ENCODE measurements at regions not wholly inside any gene's neighbourhood (a gene's known extent, or its start where the extent isn't known, plus 50 kb on each side); places are given as distances from the start of the nearest gene placed in this dataset.

DNA sequence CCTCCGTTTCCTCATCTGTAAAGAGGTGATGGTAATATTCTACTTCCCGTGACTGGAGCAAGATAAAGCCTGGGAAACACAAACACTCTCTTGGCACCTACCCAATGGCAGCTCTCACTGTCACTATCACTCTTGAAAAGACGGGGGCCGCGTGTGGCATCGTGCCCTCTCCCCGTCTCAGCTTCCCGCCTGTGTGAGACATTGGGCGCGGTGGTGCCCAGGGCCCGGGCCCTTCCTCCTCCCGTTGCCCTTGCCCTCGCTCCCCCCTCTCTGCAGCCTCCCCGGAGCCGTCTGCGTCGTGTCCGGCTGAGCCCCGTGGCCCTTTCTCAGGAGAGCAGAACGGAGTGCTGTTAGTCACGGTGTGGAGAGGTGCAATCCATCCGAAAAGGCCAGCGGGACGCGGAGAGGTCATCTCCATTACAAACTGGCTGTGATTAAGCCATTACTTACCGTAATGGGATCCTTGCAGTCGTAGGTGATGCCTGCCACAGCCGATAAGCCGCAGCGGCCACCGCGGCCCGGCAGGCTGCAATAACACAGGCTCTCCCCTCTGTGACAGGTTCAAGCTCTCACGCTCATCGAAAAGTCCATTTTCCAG lies 156.4 kb upstream of the ZC3H12A start:
- no peak overlapping the region for H3K27ac Mint-ChIP-seq

DNA sequence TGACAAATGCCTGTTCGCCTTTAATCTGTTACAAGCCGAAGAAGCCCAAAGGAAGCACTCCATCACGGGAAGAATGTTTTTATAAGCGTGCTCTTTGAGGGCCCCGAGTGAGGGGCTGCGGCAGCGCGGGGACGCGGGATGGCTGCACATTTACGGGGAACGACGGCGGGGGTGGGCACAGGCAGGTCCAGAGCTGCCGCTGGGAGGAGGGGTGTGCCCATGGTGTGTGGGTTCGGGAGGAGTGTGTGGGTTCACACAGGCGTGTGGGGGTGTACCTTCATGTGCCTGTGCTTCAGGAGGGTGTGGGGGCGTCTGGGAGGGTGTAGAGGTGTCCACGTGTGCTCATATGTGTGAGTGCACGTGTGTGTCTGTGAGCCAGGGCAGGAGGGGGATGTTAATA lies 155.9 kb upstream of the ZC3H12A start:
- Mint-ChIP-seq H3K4me3 (no peak overlapping the region), H3K9me3 (no peaks in the 10 kb centered on the region), H3K27ac (no peak overlapping the region), H3K4me1 (peaks cover 32% of the 10 kb centered on the region), H3K27me3 (peaks cover 38% of the 10 kb centered on the region), H3K36me3 (no peaks in the 10 kb centered on the region)
- no peak for ATAC-seq

More for the DNA sequence above, 156.4 kb upstream of the ZC3H12A start:
- Mint-ChIP-seq H3K4me1 (peaks cover 32% of the 10 kb centered on the region), H3K9me3 (no peaks in the 10 kb centered on the region), H3K36me3 (no peaks in the 10 kb centered on the region), H3K27me3 (peaks cover 43% of the 10 kb centered on the region), H3K4me3 (peak overlapping the region; percentile 38)
- ATAC-seq = no peak

DNA sequence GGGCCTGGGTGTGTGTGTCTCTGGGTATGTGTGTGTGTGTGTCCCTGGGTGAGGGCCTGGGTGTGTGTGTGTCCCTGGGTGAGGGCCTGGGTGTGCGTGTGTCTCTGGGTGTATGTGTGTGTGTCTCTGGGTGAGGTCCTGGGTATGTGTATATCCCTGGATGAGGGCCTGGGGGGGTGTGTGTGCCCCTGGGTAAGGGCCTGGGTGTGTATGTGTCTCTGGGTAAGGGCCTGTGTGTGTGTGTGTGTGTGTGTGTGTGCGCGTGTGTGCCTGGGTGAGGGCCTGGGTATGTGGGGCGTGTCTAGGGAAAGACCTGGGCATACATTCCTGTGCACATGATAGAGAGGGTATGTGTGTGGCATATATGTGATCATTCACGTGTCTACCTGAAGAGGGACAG lies 155.1 kb upstream of the ZC3H12A start:
- Mint-ChIP-seq H3K27ac (peak overlapping the region; percentile 10), H3K36me3 (no peaks in the 10 kb centered on the region), H3K9me3 (no peaks in the 10 kb centered on the region), H3K4me3 (no peak overlapping the region), H3K4me1 (peaks cover 32% of the 10 kb centered on the region), H3K27me3 (peaks cover 30% of the 10 kb centered on the region)
- peak; percentile 52 for ATAC-seq

DNA sequence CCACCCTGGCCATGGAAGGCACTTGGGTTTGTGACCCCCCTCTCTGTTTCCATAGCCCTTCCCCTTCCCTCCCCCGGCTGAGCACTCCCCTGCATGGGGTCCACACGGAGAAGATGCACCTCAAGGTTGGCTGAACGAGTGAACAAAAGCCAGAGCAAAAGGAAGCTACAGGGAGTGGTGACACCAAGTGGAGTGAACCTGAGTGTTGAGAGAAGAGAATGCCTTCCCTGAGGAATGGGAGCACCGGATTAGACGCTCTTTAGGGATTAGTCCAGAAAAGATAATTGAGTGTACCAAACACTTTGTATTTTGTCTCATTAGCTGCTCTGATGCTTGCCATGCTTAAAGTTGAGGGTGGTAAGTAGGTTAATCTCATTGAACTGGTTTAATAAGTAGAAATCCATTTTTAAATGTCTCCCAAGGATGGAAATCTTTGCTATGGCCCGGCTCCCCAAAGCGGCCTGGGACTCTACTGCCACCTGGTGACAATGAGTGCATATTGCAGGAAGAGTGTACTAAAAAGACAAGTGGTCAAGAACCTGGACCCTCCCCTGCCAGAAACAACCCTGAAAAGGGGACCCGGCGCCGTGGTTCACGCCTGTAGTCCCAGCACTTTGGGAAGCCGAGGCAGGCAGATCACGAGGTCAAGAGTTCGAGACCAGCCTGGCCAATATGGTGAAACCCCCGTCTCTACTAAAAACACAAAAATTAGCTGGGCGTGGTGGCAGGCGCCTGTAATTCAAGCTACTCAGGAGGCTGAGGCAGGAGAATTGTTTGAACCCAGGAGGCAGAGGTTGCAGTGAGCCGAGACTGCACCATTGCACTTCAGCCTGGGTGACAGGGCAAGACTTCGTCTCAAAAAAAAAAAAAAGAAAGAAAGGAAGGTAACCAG lies 150.6 kb upstream of the ZC3H12A start:
- no peaks in the 10 kb centered on the region for H3K9me3 Mint-ChIP-seq
- H3K27ac Mint-ChIP-seq = no peak overlapping the region
- no peak overlapping the region for H3K4me3 Mint-ChIP-seq
- ATAC-seq = no peak
- no peaks in the 10 kb centered on the region for H3K36me3 Mint-ChIP-seq
- peaks cover 18% of the 10 kb centered on the region for H3K27me3 Mint-ChIP-seq
- peaks cover 21% of the 10 kb centered on the region for H3K4me1 Mint-ChIP-seq

DNA sequence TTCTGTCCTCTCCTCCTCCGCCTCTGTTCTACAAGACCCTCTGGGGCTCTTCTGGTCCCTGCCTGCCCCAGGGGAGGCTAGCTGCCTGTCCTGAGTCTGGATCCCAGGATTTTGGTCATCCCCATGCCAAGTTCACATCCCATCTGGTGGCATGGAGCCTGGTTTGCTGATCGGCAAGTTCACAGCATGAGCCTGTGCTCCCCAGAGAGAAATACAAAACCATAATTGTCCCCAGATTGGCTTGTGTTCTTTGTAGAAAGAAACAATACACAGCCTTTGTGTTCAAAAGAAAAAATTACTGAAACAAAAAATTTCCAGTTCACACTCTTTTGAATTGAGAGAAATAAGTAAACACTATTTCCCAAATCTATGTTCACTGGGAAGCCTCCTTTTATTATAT lies 149.4 kb upstream of the ZC3H12A start:
- peaks cover 9% of the 10 kb centered on the region for H3K27me3 Mint-ChIP-seq
- H3K4me3 Mint-ChIP-seq = no peak overlapping the region
- peaks cover 8% of the 10 kb centered on the region for H3K4me1 Mint-ChIP-seq
- no peaks in the 10 kb centered on the region for H3K36me3 Mint-ChIP-seq
- no peak for ATAC-seq
- no peaks in the 10 kb centered on the region for H3K9me3 Mint-ChIP-seq
- no peak overlapping the region for H3K27ac Mint-ChIP-seq

DNA sequence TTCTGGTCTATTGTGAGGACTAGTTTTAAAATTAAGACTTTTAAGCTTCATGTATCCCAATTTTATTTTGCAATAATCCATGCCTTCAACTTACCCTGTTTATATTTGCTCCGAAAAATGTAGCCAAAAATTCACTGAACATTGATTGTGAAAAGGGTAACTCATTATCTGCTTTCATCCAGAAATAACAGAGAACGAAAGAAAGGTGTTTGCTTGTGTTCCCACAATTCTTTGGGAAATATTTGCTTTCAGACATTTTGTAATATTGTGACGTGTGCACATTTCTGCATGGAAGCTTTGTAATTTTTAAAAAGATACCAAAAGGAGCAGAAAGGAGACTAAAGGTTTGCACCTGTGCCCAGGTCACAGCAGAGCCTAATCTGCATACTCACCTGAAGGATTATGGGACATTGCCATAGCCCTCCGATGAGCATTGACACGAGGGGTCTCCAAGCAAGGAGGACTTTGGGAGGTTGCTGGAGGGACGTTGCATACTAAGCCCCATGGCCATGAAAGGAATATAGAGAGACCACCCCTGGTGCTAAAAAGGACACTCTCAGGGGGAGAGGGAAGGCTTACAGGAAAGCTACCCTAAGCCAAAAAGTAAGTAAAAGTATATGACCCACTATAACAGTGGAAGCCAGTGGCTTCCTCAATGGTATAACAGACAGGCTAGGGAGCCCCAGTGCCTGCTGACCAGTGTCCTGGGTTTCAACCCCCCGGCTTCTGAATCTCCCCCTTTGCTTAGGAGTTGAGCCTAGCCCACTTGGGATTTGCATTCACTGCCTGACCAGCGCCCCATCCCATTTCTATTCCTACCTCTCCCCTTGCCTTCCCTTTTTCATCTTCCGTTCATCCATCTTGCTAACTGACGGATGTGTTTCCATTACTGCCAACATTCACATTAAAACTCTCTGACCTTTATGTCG lies 148.6 kb upstream of the ZC3H12A start:
- Mint-ChIP-seq H3K4me1 (peaks cover under 1% of the 10 kb centered on the region), H3K4me3 (no peak overlapping the region), H3K9me3 (no peaks in the 10 kb centered on the region), H3K27ac (no peak overlapping the region), H3K36me3 (no peaks in the 10 kb centered on the region), H3K27me3 (peaks cover 9% of the 10 kb centered on the region)
- no peak for ATAC-seq

DNA sequence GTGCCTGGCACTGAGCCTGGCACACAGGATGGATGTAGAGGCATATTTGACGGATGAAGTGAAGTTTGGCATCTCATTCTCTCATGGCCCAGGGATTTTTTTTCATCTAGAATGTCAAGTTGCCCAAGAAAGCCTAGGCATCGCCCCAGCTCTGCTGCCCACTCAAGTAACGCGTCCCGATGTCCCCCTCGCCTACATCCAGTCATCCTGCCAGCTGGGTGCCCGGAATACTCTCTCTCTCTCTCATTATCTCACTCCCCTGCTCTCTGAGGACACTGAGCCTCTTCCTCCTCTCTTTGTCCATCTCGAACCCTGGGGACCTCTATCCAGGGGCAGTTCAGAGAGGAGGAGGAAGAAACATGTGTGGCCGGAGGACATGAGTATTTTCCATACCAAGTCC lies 142.3 kb upstream of the ZC3H12A start:
- H3K27ac Mint-ChIP-seq = no peak overlapping the region
- peaks cover 5% of the 10 kb centered on the region for H3K9me3 Mint-ChIP-seq
- H3K4me3 Mint-ChIP-seq = no peak overlapping the region
- H3K4me1 Mint-ChIP-seq = no peaks in the 10 kb centered on the region
- no peak for ATAC-seq
- no peaks in the 10 kb centered on the region for H3K36me3 Mint-ChIP-seq
- H3K27me3 Mint-ChIP-seq = peaks cover 26% of the 10 kb centered on the region

DNA sequence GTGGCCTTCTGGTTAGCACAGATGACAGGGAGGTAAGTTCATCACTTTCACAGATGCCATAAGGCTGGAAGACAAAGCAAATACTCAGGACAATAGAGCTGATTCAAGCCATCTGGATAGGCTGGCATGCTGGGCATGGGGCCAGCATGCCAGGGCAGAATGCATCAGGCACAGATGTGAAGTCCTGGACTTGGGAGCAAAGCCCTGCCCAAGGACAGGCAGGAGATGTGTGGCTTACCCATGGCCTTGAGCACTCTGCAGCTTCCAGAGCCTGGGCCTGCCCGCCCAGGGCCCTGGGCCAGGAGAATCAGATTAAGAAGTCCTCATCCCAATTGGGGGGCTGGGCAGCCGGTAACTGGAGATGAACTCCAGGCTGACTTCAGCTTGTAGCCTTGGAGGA lies 135.7 kb upstream of the ZC3H12A start:
- H3K27ac Mint-ChIP-seq = no peak overlapping the region
- H3K4me1 Mint-ChIP-seq = no peaks in the 10 kb centered on the region
- H3K36me3 Mint-ChIP-seq = no peaks in the 10 kb centered on the region
- no peak for ATAC-seq
- peaks cover 12% of the 10 kb centered on the region for H3K27me3 Mint-ChIP-seq
- H3K4me3 Mint-ChIP-seq = no peak overlapping the region
- peaks cover 5% of the 10 kb centered on the region for H3K9me3 Mint-ChIP-seq

DNA sequence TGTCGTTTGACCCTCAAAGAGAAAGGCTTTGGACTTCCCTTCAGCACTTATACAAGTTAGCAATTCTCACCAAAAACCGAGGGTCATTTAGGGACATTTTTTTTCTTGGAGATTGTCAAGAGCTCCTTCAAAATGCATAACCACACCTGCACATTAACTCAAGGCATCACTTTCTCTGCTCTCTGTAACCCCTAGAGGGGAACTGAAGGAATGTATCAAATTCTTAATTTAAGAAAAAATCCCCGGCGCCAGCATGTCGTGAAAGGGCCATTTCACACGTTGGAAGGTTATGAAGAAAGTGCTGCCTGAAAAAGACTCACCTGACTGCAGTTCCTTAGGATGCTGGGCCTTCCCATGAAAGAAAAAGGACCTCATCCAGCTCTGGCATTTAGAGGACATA lies 131.6 kb upstream of the ZC3H12A start:
- no peak for ATAC-seq
- no peaks in the 10 kb centered on the region for H3K36me3 Mint-ChIP-seq
- no peak overlapping the region for H3K4me3 Mint-ChIP-seq
- no peaks in the 10 kb centered on the region for H3K4me1 Mint-ChIP-seq
- no peak overlapping the region for H3K27ac Mint-ChIP-seq
- no peaks in the 10 kb centered on the region for H3K9me3 Mint-ChIP-seq
- H3K27me3 Mint-ChIP-seq = peaks cover 15% of the 10 kb centered on the region

DNA sequence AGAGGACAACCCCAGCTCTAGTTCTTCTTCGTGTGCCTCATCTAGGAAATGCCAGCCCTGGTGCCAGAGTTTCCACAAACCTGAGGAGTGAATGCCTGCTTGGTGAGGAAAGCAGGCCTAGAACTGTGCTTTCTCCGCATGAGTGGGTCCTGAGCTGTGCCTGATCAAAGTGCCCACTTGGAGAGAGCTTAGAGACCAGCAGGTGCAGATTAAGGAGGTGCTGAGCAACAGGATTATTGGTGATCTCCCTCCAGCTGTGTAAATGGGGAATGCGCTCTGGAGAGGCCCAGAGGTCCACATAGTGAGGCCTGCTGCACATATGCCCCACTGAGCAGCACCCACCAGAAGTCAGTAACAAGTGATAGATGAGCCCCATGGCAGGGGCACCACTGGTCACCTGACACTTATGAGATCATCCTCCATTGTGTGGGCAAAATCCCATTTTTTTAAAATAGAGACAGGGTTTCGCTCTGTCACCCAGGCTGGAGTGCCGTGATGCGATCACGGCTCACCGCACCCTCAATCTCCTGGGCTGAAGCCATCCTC lies 127.2 kb upstream of the ZC3H12A start:
- no peak for ATAC-seq
- no peaks in the 10 kb centered on the region for H3K4me1 Mint-ChIP-seq
- H3K9me3 Mint-ChIP-seq = no peaks in the 10 kb centered on the region
- H3K27me3 Mint-ChIP-seq = peaks cover 27% of the 10 kb centered on the region
- no peak overlapping the region for H3K27ac Mint-ChIP-seq
- H3K4me3 Mint-ChIP-seq = no peak overlapping the region
- no peaks in the 10 kb centered on the region for H3K36me3 Mint-ChIP-seq

DNA sequence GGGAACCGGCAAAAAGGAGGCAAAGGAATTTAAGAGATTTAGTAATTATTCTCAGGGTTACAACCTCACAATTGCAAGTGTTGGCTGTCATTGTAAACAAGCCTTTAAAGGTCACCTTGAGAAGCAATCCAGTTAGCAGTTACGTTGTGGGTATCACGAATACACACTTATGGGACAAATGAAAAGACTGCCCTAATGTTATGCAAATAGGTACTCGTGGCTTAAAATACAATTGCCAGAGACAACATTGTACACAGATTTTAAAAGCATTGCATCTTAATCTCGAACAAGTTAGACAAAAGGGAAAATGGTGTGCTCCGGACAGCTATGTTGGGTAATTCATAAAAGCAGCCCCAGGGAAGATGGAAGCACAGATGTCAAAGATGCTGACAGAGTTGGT lies 120.5 kb upstream of the ZC3H12A start:
- Mint-ChIP-seq H3K4me1 (no peaks in the 10 kb centered on the region), H3K36me3 (no peaks in the 10 kb centered on the region), H3K4me3 (no peak overlapping the region), H3K27ac (no peak overlapping the region), H3K9me3 (no peaks in the 10 kb centered on the region), H3K27me3 (peaks cover 51% of the 10 kb centered on the region)
- no peak for ATAC-seq

DNA sequence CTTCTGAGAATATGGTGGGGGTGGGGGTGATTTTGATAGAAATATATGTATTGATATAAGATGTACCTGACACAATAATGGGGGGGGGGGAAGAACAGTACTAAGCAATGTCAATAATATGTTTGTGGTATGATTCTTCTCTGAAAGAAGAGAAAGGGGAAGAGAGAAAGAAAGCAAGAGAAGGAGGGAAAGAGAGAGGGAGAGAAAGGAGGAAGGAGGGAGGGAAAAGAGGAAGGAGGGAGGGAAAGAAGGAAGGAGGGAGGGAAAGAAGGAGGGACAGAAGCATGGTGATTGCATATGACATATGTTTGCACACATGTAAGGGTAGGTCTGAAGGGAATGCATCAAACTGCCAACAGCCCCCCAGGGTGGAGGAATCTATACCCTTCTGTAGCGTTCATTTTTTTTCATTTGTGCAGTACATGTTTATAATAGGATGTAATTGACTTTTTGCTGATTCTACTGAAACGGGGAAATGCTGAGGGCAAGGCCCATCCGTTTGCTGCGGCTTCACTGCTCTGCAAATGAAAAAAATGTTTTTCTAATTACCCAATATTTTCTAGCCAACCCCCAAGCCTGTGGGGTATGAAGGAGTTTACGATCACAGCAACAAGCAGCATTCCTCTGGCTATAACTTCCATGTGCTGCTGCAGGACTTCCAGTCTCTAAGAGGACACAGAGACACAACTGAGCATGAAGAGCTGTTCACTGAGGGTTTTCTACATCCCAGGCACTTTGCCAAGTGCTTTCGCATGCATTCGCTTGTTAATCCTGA lies 119.3 kb upstream of the ZC3H12A start:
- no peaks in the 10 kb centered on the region for H3K9me3 Mint-ChIP-seq
- no peak overlapping the region for H3K27ac Mint-ChIP-seq
- H3K36me3 Mint-ChIP-seq = no peaks in the 10 kb centered on the region
- no peak for ATAC-seq
- no peaks in the 10 kb centered on the region for H3K4me1 Mint-ChIP-seq
- H3K27me3 Mint-ChIP-seq = peaks cover 47% of the 10 kb centered on the region
- no peak overlapping the region for H3K4me3 Mint-ChIP-seq

DNA sequence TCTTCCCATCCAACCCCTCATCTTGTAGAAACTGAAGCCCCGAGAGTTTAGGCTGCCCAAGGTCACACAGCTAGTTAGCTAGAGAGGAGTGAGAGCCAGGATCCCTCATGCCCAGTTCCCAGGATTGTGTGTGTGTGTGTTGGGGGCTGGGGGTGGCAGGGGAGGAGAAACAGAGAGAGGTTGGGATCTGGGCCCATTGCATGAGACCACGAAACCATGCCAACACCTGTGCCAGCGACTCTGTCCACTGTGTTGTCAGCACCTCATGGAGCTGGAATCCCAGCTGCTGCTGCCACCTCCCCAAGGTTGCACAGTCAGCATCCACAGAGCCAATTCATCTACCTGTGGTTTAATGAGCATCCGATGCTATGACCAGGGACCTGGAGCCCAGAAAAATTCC lies 115.4 kb upstream of the ZC3H12A start:
- Mint-ChIP-seq H3K4me3 (no peak overlapping the region), H3K4me1 (no peaks in the 10 kb centered on the region), H3K36me3 (no peaks in the 10 kb centered on the region), H3K27me3 (peaks cover 78% of the 10 kb centered on the region), H3K27ac (no peak overlapping the region), H3K9me3 (no peaks in the 10 kb centered on the region)
- no peak for ATAC-seq

DNA sequence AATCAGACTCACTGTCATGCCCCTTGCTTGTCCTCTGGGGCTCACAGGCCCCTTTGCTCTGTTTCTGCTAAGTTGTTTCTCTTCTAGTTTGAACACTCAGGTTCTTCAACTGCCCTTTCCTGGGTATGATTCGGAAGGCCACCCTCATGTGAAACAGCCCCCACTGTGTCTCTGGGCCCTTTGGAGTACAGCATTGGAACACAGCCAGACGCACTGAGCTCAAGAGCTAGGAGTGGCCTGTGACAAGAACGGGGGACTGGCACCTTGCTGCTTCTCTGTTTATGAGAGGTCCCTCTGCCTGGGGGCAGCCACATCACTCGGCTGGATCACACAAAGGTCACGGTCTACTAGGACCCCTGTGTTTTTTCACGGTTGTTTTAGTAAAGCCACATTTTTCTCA lies 114.4 kb upstream of the ZC3H12A start:
- H3K9me3 Mint-ChIP-seq = no peaks in the 10 kb centered on the region
- H3K27ac Mint-ChIP-seq = no peak overlapping the region
- H3K4me3 Mint-ChIP-seq = no peak overlapping the region
- no peak for ATAC-seq
- H3K36me3 Mint-ChIP-seq = no peaks in the 10 kb centered on the region
- peaks cover 76% of the 10 kb centered on the region for H3K27me3 Mint-ChIP-seq
- H3K4me1 Mint-ChIP-seq = no peaks in the 10 kb centered on the region
